Right atrium auricular region (tissue), 2 donors: ENCODE measurements at regions not wholly inside any gene's neighbourhood (a gene's known extent, or its start where the extent isn't known, plus 50 kb on each side); places are given as distances from the start of the nearest gene placed in this dataset.

Experiments
- DNase-seq: peaks from one replicate; pipeline ENCODE4 v3.0.0-alpha.2; 2019; ENCODE audit warnings: low spot score
- H3K27ac ChIP-seq, 2 donors: fragments of 200-600 bp; sonication (generic); 1 replicate in 1 of 2; 2 replicates in 1 of 2; pipeline ENCODE4 v1.5.1; 2016 to 2019
- H3K27me3 ChIP-seq, 2 donors: fragments of 200-600 bp; sonication (generic); one replicate each; pipeline versions ENCODE4 v1.5.1 to v1.6.0; 2017 to 2019
- H3K36me3 ChIP-seq: fragments of 200-600 bp; sonication (generic); one replicate; pipeline ENCODE4 v1.5.1; 2016
- H3K4me1 ChIP-seq, 2 donors: fragments of 200-600 bp; sonication (generic); one replicate each; pipeline versions ENCODE4 v1.5.1 to v1.6.0; 2017 to 2019
- H3K4me3 ChIP-seq, 2 donors: fragments of 200-600 bp; sonication (generic); 1 replicate in 1 of 2; 2 replicates in 1 of 2; pipeline ENCODE4 v1.5.1; 2017 to 2019; ENCODE audit warnings: mild to moderate bottlenecking in 1 of 2, moderate library complexity in 1 of 2
- H3K9me3 ChIP-seq, 2 donors: fragments of 200-600 bp; sonication (generic); one replicate each; pipeline ENCODE4 v1.5.1; 2019
- TF ChIP-seq, protein P1 (sequence below), 2 donors: fragments of 200-600 bp; sonication (generic); IDR thresholded peaks; one replicate each; pipeline ENCODE4 v1.5.1; 2019; ENCODE audit warnings: antibody characterized with exemption in 2 of 2

DNA sequence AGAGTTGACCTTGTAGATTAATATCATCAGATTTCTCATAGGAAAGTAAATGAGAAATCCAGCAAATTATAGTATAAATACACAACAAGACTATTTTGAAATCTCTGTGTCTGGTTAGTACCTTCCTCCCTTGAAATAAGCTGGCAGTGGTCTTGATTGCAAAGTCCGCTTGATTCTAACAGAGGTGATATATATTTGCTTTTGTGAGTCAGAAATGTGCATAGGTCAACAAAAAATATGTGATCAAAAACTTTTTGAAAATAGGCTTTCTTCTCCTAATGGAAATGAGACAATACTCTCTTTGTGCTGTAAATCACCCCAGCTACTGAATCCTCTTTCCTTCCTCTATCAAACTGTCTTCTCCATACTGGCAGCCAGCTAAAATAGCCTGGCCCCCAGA, 749.2 kb upstream of the CDH10 start:
- Histone ChIP-seq H3K9me3 (no peaks in the 10 kb centered on the region), H3K36me3 (no peaks in the 10 kb centered on the region), H3K27me3 (no peaks in the 10 kb centered on the region), H3K4me1 (no peaks in the 10 kb centered on the region), H3K4me3 (no peak overlapping the region), H3K27ac (no peak overlapping the region)
- TF ChIP-seq, protein P1, sequence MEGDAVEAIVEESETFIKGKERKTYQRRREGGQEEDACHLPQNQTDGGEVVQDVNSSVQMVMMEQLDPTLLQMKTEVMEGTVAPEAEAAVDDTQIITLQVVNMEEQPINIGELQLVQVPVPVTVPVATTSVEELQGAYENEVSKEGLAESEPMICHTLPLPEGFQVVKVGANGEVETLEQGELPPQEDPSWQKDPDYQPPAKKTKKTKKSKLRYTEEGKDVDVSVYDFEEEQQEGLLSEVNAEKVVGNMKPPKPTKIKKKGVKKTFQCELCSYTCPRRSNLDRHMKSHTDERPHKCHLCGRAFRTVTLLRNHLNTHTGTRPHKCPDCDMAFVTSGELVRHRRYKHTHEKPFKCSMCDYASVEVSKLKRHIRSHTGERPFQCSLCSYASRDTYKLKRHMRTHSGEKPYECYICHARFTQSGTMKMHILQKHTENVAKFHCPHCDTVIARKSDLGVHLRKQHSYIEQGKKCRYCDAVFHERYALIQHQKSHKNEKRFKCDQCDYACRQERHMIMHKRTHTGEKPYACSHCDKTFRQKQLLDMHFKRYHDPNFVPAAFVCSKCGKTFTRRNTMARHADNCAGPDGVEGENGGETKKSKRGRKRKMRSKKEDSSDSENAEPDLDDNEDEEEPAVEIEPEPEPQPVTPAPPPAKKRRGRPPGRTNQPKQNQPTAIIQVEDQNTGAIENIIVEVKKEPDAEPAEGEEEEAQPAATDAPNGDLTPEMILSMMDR (IDR thresholded peaks at IDR 0.05), result no peak
- DNase-seq, result no peak

DNA sequence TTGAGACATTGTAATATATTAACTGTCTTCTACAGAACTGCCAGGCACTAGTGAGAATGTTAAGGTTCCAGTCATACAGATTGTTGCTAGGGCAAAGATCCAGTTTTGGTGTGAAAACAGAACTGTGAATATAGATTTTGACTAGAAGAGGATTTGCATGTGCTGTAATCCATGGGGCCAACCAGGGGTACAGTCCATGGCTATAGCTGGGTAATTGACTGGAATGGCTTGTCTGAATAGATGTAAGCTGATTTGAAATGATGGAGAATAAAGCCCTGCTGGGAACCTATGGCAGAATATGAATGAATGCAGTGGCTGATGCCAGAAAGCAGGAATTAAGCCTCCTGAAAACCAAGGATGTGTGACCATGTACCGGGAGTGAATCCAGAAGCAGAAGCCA, 748.5 kb upstream of the CDH10 start:
- H3K4me3 ChIP-seq, result no peak overlapping the region
- H3K4me1 ChIP-seq, result no peaks in the 10 kb centered on the region
- no peak overlapping the region for H3K27ac ChIP-seq
- no peaks in the 10 kb centered on the region for H3K27me3 ChIP-seq
- H3K36me3 ChIP-seq, result no peaks in the 10 kb centered on the region
- TF ChIP-seq, protein P1 (IDR thresholded peaks at IDR 0.05), result no peak
- H3K9me3 ChIP-seq, result no peaks in the 10 kb centered on the region
- DNase-seq, result no peak

DNA sequence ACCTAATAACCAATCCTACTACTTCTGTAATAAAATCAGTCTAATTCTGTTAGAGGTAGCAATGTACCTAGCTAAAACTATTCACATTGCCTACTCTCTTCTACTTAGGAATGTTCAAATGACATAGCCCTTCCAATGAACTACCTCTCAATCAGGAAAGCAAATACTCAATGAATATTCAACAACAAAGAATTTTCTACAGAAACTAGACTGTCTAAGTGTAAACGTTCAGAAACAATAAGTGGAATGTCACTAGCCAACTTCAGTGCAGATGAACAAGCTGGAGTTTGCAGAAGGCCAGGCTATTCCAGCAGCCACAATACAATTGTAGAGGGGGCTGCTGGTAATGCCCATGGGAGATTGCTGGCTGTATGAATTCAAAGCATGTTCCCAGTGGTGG, 743.2 kb upstream of the CDH10 start:
- H3K27ac ChIP-seq, result no peak overlapping the region
- no peaks in the 10 kb centered on the region for H3K27me3 ChIP-seq
- peaks cover 0 to 5% of the 10 kb centered on the region in 2 donors for H3K9me3 ChIP-seq
- TF ChIP-seq, protein P1 (IDR thresholded peaks at IDR 0.05), result no peak
- H3K4me1 ChIP-seq, result no peaks in the 10 kb centered on the region
- H3K36me3 ChIP-seq, result no peaks in the 10 kb centered on the region
- no peak for DNase-seq
- H3K4me3 ChIP-seq, result no peak overlapping the region

DNA sequence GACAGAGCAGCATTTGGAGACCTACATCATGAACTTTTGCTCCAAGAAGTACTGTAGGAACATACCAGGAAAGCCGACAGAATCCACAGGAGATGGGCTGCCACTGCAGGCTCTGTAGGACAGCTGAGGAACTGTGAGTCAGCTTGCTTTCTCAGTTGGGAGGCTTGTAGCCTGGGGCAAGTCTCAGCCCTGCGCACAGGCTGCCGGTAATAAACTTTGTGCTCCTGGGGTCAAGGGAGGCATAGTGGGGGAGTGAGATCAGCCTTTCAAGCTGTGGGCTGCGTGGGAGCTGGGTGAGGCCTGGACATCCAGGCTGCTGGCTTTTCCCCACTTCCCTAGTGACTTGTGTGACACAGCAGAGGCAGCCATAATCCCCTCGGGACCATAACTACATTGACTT, 718.0 kb upstream of the CDH10 start:
- H3K9me3 ChIP-seq, result no peaks in the 10 kb centered on the region
- TF ChIP-seq, protein P1 (IDR thresholded peaks at IDR 0.05), result no peak

DNA sequence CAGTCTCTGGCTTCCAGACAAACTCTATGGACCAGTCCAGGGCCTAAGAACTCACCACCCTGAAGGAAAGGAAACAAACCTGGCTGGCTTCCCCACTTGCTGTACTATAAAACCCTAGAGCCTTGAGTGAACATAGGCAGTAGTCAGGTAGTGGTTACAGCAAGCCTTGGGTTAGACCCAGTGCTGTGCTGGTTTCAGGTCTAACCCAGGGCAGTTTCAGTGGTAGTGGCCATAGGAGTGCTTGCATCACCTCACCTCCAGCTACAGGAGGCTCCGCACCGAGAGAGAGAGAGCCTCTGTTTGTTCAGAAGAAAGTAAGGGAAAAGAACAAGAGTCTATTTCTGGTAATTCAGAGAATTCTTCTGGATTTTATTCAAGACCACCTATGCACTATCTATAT, 714.1 kb upstream of the CDH10 start:
- Histone ChIP-seq H3K27me3 (no peaks in the 10 kb centered on the region), H3K4me3 (no peak overlapping the region), H3K27ac (no peak overlapping the region), H3K36me3 (no peaks in the 10 kb centered on the region), H3K4me1 (no peaks in the 10 kb centered on the region), H3K9me3 (no peaks in the 10 kb centered on the region)
- TF ChIP-seq, protein P1 (IDR thresholded peaks at IDR 0.05), result no peak
- no peak for DNase-seq

More for the DNA sequence above, 718.0 kb upstream of the CDH10 start:
- no peaks in the 10 kb centered on the region for H3K27me3 ChIP-seq
- no peak for DNase-seq
- H3K36me3 ChIP-seq, result no peaks in the 10 kb centered on the region
- no peak overlapping the region for H3K27ac ChIP-seq
- H3K4me1 ChIP-seq, result no peaks in the 10 kb centered on the region
- no peak overlapping the region for H3K4me3 ChIP-seq

DNA sequence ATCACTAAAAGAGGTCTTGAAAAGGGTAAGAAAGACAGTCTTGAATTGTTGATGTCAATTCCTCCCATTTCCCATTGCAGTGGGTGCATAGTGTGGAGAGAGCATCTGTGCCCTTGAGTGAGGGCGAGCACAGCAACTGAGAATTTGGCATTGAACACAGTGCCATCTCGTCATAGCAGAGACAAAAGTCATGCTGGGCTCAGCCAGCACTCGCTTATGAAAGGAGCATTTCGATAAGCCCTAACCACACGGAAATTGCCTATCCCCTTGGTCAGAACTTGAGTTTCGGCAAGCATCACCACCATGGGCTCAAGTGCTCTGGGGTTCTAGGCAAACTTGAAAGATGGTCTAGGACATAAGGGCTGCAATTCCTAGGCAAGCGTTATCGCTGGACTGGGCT, 712.8 kb upstream of the CDH10 start:
- Histone ChIP-seq H3K9me3 (no peaks in the 10 kb centered on the region), H3K27ac (no peak overlapping the region), H3K27me3 (no peaks in the 10 kb centered on the region), H3K4me1 (no peaks in the 10 kb centered on the region), H3K4me3 (no peak overlapping the region), H3K36me3 (no peaks in the 10 kb centered on the region)
- DNase-seq, result no peak
- TF ChIP-seq, protein P1 (IDR thresholded peaks at IDR 0.05), result no peak
